ENCODE measurements at regions not wholly inside any gene's neighbourhood (a gene's known extent, or its start where the extent isn't known, plus 50 kb on each side); places are given as distances from the start of the nearest gene placed in this dataset.

- no CpG with 5 or more reads among the region's 1 CpG for WGBS
- no peak overlapping the region for H3K4me3 ChIP-seq (ENCODE audit: insufficient read depth in 1 of 2, low read depth in 1 of 2, low read length in 2 of 2)
Observed at GRCh38 chr3:30248423-30248822, 358.0 kb upstream of the TGFBR2 start.

GRCh38 chr3:30252474-30252873 lies 353.9 kb upstream of the TGFBR2 start:
- H3K18ac ChIP-seq (ENCODE audit: low read depth in 1 of 2, low read length in 2 of 2) = no peak overlapping the region
- no peak overlapping the region for H2BK120ac ChIP-seq (ENCODE audit: low read depth, low read length)
- H3K14ac ChIP-seq (ENCODE audit: low read length in 2 of 2) = no peak overlapping the region
- no peak overlapping the region for H4K91ac ChIP-seq (ENCODE audit: low read length)
- H3K27ac ChIP-seq (ENCODE audit: low read length, poor library complexity, severe bottlenecking) = no peak overlapping the region
- no peak for DNase-seq
- H3K36me3 ChIP-seq (ENCODE audit: control insufficient read depth in 1 of 2, insufficient read depth in 2 of 2, low read depth in 1 of 2, low read length in 2 of 2) = no peaks in the 10 kb centered on the region
- H3K23ac ChIP-seq (ENCODE audit: low read length in 2 of 2) = no peak overlapping the region
- H3K9me3 ChIP-seq (ENCODE audit: control insufficient read depth, low read length) = no peaks in the 10 kb centered on the region
- H3K9ac ChIP-seq (ENCODE audit: low read length) = no peak overlapping the region
- no peak overlapping the region for H2AK5ac ChIP-seq (ENCODE audit: low read length, severe bottlenecking)
- H3K4me1 ChIP-seq (ENCODE audit: control insufficient read depth, insufficient read depth, low read depth, low read length) = no peaks in the 10 kb centered on the region
- no peak overlapping the region for H3K4ac ChIP-seq (ENCODE audit: low read depth in 1 of 2, low read length in 2 of 2)
- no peaks in the 10 kb centered on the region for H3K79me1 ChIP-seq (replicated peaks; ENCODE audit: low read length, poor library complexity, severe bottlenecking)
- H3K4me2 ChIP-seq (ENCODE audit: low read length, poor library complexity, severe bottlenecking) = no peak overlapping the region
- no peaks in the 10 kb centered on the region for H3K27me3 ChIP-seq (ENCODE audit: control insufficient read depth in 1 of 2, insufficient read depth in 1 of 2, low read length in 2 of 2)
- no peak overlapping the region for H2BK5ac ChIP-seq (ENCODE audit: low read depth, low read length, poor library complexity, severe bottlenecking)
- H2BK15ac ChIP-seq (ENCODE audit: low read depth, poor library complexity, severe bottlenecking) = no peak overlapping the region
- no peak overlapping the region for H2AFZ ChIP-seq (ENCODE audit: low read depth, low read length)
- H2BK12ac ChIP-seq (ENCODE audit: low read length in 2 of 2) = no peak overlapping the region
- no peak overlapping the region for H3K4me3 ChIP-seq (ENCODE audit: insufficient read depth in 1 of 2, low read depth in 1 of 2, low read length in 2 of 2)
- H4K8ac ChIP-seq (ENCODE audit: low read length) = no peak overlapping the region

More at GRCh38 chr3:30248423-30248822, 358.0 kb upstream of the TGFBR2 start:
- Histone ChIP-seq H2BK15ac (ENCODE audit: low read depth, poor library complexity, severe bottlenecking) (no peak overlapping the region), H2AFZ (ENCODE audit: low read depth, low read length) (no peak overlapping the region), H3K4me1 (ENCODE audit: control insufficient read depth, insufficient read depth, low read depth, low read length) (no peaks in the 10 kb centered on the region), H3K4me2 (ENCODE audit: low read length, poor library complexity, severe bottlenecking) (no peak overlapping the region), H3K27ac (ENCODE audit: low read length, poor library complexity, severe bottlenecking) (no peak overlapping the region), H4K91ac (ENCODE audit: low read length) (no peak overlapping the region), H2BK120ac (ENCODE audit: low read depth, low read length) (no peak overlapping the region), H3K36me3 (ENCODE audit: control insufficient read depth in 1 of 2, insufficient read depth in 2 of 2, low read depth in 1 of 2, low read length in 2 of 2) (no peaks in the 10 kb centered on the region), H3K79me1 (replicated peaks; ENCODE audit: low read length, poor library complexity, severe bottlenecking) (no peaks in the 10 kb centered on the region), H3K4ac (ENCODE audit: low read depth in 1 of 2, low read length in 2 of 2) (no peak overlapping the region), H3K9ac (ENCODE audit: low read length) (peak overlapping the region; percentile 33), H3K9me3 (ENCODE audit: control insufficient read depth, low read length) (no peaks in the 10 kb centered on the region), H3K27me3 (ENCODE audit: control insufficient read depth in 1 of 2, insufficient read depth in 1 of 2, low read length in 2 of 2) (no peaks in the 10 kb centered on the region), H4K8ac (ENCODE audit: low read length) (no peak overlapping the region), H3K18ac (ENCODE audit: low read depth in 1 of 2, low read length in 2 of 2) (no peak overlapping the region), H2BK5ac (ENCODE audit: low read depth, low read length, poor library complexity, severe bottlenecking) (no peak overlapping the region), H3K23ac (ENCODE audit: low read length in 2 of 2) (no peak overlapping the region), H2BK12ac (ENCODE audit: low read length in 2 of 2) (no peak overlapping the region), H2AK5ac (ENCODE audit: low read length, severe bottlenecking) (no peak overlapping the region), H3K14ac (ENCODE audit: low read length in 2 of 2) (no peak overlapping the region)
- DNase-seq = peak; percentile 39

- WGBS = 100% methylated on average over 1 of the region's 1 CpG
Observed at GRCh38 chr3:30253832-30254231, 352.6 kb upstream of the TGFBR2 start.

DNA sequence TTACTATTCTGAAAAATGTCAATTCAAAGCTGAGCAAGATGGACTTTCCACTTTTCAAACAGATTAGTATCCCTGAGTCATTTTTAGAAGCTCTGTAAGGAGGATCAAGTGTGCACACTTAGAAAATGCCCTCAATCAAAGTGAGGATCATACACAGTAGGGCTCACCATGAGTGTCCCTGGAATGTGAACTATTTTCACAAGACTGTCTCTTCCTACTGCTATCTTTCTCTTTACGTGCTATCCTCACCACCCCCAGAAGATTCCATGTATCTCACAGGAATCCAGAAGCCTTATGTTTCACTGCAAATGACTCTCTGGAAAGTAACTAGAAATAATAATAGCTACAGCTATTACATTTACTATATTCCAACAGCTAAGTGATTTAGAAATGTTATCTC lies 349.9 kb upstream of the TGFBR2 start:
- Histone ChIP-seq H3K4me3 (ENCODE audit: insufficient read depth in 1 of 2, low read depth in 1 of 2, low read length in 2 of 2) (no peak overlapping the region), H2AFZ (ENCODE audit: low read depth, low read length) (no peak overlapping the region), H2BK120ac (ENCODE audit: low read depth, low read length) (no peak overlapping the region), H3K4me1 (ENCODE audit: control insufficient read depth, insufficient read depth, low read depth, low read length) (no peaks in the 10 kb centered on the region), H3K23ac (ENCODE audit: low read length in 2 of 2) (no peak overlapping the region), H3K79me1 (replicated peaks; ENCODE audit: low read length, poor library complexity, severe bottlenecking) (no peaks in the 10 kb centered on the region), H4K91ac (ENCODE audit: low read length) (no peak overlapping the region), H3K9ac (ENCODE audit: low read length) (no peak overlapping the region), H3K9me3 (ENCODE audit: control insufficient read depth, low read length) (no peaks in the 10 kb centered on the region), H3K36me3 (ENCODE audit: control insufficient read depth in 1 of 2, insufficient read depth in 2 of 2, low read depth in 1 of 2, low read length in 2 of 2) (no peaks in the 10 kb centered on the region), H3K4me2 (ENCODE audit: low read length, poor library complexity, severe bottlenecking) (no peak overlapping the region), H2BK12ac (ENCODE audit: low read length in 2 of 2) (no peak overlapping the region), H3K27ac (ENCODE audit: low read length, poor library complexity, severe bottlenecking) (no peak overlapping the region), H3K18ac (ENCODE audit: low read depth in 1 of 2, low read length in 2 of 2) (no peak overlapping the region), H2BK5ac (ENCODE audit: low read depth, low read length, poor library complexity, severe bottlenecking) (no peak overlapping the region), H2AK5ac (ENCODE audit: low read length, severe bottlenecking) (no peak overlapping the region), H4K8ac (ENCODE audit: low read length) (no peak overlapping the region), H2BK15ac (ENCODE audit: low read depth, poor library complexity, severe bottlenecking) (no peak overlapping the region), H3K4ac (ENCODE audit: low read depth in 1 of 2, low read length in 2 of 2) (no peak overlapping the region), H3K27me3 (ENCODE audit: control insufficient read depth in 1 of 2, insufficient read depth in 1 of 2, low read length in 2 of 2) (no peaks in the 10 kb centered on the region), H3K14ac (ENCODE audit: low read length in 2 of 2) (no peak overlapping the region)
- WGBS = 33% methylated on average over 1 of the region's 1 CpG
- peak; percentile 73 for DNase-seq

More at GRCh38 chr3:30253832-30254231, 352.6 kb upstream of the TGFBR2 start:
- H3K14ac ChIP-seq (ENCODE audit: low read length in 2 of 2) = no peak overlapping the region
- H3K9me3 ChIP-seq (ENCODE audit: control insufficient read depth, low read length) = no peaks in the 10 kb centered on the region
- no peak overlapping the region for H3K27ac ChIP-seq (ENCODE audit: low read length, poor library complexity, severe bottlenecking)
- no peak overlapping the region for H2AK5ac ChIP-seq (ENCODE audit: low read length, severe bottlenecking)
- H4K8ac ChIP-seq (ENCODE audit: low read length) = no peak overlapping the region
- H3K4me2 ChIP-seq (ENCODE audit: low read length, poor library complexity, severe bottlenecking) = no peak overlapping the region
- DNase-seq = no peak
- no peak overlapping the region for H3K4me3 ChIP-seq (ENCODE audit: insufficient read depth in 1 of 2, low read depth in 1 of 2, low read length in 2 of 2)
- no peak overlapping the region for H3K9ac ChIP-seq (ENCODE audit: low read length)
- no peaks in the 10 kb centered on the region for H3K4me1 ChIP-seq (ENCODE audit: control insufficient read depth, insufficient read depth, low read depth, low read length)
- H2AFZ ChIP-seq (ENCODE audit: low read depth, low read length) = no peak overlapping the region
- H3K27me3 ChIP-seq (ENCODE audit: control insufficient read depth in 1 of 2, insufficient read depth in 1 of 2, low read length in 2 of 2) = no peaks in the 10 kb centered on the region
- no peak overlapping the region for H3K4ac ChIP-seq (ENCODE audit: low read depth in 1 of 2, low read length in 2 of 2)
- no peak overlapping the region for H4K91ac ChIP-seq (ENCODE audit: low read length)
- no peak overlapping the region for H2BK12ac ChIP-seq (ENCODE audit: low read length in 2 of 2)
- no peaks in the 10 kb centered on the region for H3K36me3 ChIP-seq (ENCODE audit: control insufficient read depth in 1 of 2, insufficient read depth in 2 of 2, low read depth in 1 of 2, low read length in 2 of 2)
- no peak overlapping the region for H2BK120ac ChIP-seq (ENCODE audit: low read depth, low read length)
- no peaks in the 10 kb centered on the region for H3K79me1 ChIP-seq (replicated peaks; ENCODE audit: low read length, poor library complexity, severe bottlenecking)
- H2BK15ac ChIP-seq (ENCODE audit: low read depth, poor library complexity, severe bottlenecking) = no peak overlapping the region
- no peak overlapping the region for H2BK5ac ChIP-seq (ENCODE audit: low read depth, low read length, poor library complexity, severe bottlenecking)
- H3K18ac ChIP-seq (ENCODE audit: low read depth in 1 of 2, low read length in 2 of 2) = no peak overlapping the region
- no peak overlapping the region for H3K23ac ChIP-seq (ENCODE audit: low read length in 2 of 2)
